BJ (cell line): ENCODE measurements at regions not wholly inside any gene's neighbourhood (a gene's known extent, or its start where the extent isn't known, plus 50 kb on each side); places are given as distances from the start of the nearest gene placed in this dataset.
A peak's percentile ranks its signal among the peaks of the same experiment; 100 is the strongest.
"Not testable (repeated sequence)": the region's sequence is repeated elsewhere in the genome, so short reads cannot be mapped to it uniquely, and the experiment has no call there.

ENCODE experiments used
- CTCF ChIA-PET: fragments of 350-600 bp; formaldehyde crosslinking; extraction: SDS; loops from one replicate; lab custom pipeline; 2021; ENCODE audit warnings: antibody characterized with exemption, inconsistent platforms; lab: Yijun Ruan, JAX
- POLR2A ChIA-PET: fragments of 300-600 bp; sonication (Branson Sonifier 250); formaldehyde crosslinking; extraction: SDS; loops from one replicate; lab custom pipeline; 2021; ENCODE audit warnings: antibody characterized with exemption; lab: Charles Lee
- DNase-seq: peaks from one replicate; pipeline ENCODE4 v3.0.0-alpha.2; 2011; ENCODE audit warnings: low read depth
- H3K27me3 ChIP-seq: 2 replicates; pipeline ENCODE4 v1.6.0; 2011; ENCODE audit warnings: low read length; ENCODE audit not compliant: control insufficient read depth, insufficient read depth
- H3K36me3 ChIP-seq: 2 replicates; pipeline ENCODE4 v1.5.1; 2011; ENCODE audit warnings: low read length; ENCODE audit not compliant: control insufficient read depth, insufficient read depth
- H3K4me3 ChIP-seq: 2 replicates; pipeline ENCODE4 v1.5.1; 2011; ENCODE audit warnings: low read depth, mild to moderate bottlenecking, control low read depth, low read length
- TF ChIP-seq, protein P1 (sequence below): IDR thresholded peaks from 2 replicates; pipeline ENCODE4 v1.5.1; 2011; ENCODE audit warnings: low read depth, mild to moderate bottlenecking, control low read depth, inconsistent platforms, low read length, moderate library complexity; ENCODE audit not compliant: insufficient read depth

DNA sequence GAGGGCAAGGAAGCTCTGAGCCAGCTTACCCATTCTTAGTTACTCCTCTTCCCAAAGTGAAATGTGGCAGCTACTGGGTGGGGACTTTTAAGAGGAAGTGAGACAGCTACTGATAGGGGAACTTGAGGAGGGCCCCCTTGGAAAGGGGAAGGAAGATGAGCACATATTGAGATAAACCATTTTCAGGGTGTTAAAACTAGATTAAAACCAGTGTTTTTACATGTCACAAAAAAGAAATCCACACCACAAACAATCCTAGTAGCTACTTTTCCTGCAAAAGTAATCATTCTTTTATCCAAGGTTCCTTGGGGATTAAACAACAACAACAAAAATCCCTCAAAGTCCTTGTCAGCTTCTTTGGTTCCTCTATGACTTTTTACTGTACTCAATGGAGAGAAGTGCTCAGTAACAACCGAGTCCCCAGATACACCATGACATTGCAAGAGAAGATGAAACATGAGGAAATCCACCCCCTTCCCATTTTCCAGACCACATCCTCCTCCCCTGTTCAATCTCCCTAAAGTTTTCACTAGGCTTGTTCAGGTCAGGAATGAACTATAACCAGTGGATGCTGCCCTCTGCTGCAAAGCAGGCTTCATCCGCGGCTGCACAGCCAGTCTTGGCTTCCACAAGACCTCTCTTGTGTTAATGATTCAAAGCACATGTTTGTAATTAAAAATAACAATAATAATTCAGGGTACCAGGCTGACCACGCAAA, 113.5 kb upstream of the TMEM164 start:
- TF ChIP-seq, protein P1, sequence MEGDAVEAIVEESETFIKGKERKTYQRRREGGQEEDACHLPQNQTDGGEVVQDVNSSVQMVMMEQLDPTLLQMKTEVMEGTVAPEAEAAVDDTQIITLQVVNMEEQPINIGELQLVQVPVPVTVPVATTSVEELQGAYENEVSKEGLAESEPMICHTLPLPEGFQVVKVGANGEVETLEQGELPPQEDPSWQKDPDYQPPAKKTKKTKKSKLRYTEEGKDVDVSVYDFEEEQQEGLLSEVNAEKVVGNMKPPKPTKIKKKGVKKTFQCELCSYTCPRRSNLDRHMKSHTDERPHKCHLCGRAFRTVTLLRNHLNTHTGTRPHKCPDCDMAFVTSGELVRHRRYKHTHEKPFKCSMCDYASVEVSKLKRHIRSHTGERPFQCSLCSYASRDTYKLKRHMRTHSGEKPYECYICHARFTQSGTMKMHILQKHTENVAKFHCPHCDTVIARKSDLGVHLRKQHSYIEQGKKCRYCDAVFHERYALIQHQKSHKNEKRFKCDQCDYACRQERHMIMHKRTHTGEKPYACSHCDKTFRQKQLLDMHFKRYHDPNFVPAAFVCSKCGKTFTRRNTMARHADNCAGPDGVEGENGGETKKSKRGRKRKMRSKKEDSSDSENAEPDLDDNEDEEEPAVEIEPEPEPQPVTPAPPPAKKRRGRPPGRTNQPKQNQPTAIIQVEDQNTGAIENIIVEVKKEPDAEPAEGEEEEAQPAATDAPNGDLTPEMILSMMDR: peak; percentile 39
- DNase-seq: no peak
- ChIA-PET CTCF (interaction anchor here (0.7 to 7.5 kb wide), 11 partner anchors 11 to 422 kb away, joined by 3 to 90 read pairs (median 6); no protein-coding TSS in a partner anchor), POLR2A (no interaction called here)
- H3K4me3 ChIP-seq: no peak overlapping the region
- no peaks in the 10 kb centered on the region for H3K36me3 ChIP-seq
- H3K27me3 ChIP-seq: no peaks in the 10 kb centered on the region

DNA sequence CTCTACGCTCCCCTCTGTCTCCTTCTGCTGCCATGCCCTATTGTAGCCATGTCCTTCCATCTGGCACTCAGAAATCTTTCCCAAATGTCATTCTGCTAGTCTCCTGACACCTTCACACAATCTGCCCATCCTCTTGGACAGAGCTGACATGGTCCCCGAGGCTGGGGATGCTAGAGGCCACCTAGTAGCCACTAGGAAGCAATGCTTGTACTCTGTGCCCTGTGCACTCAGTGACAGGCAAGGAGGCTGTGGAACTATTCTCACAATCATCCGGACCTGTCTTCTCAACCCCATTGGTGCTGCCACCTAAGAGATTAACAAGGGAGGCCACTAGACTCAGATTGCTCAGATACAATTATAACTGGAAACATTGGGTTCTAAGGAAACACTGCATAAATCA, 112.6 kb upstream of the TMEM164 start:
- TF ChIP-seq, protein P1: no peak
- POLR2A ChIA-PET: no interaction called here
- CTCF ChIA-PET: interaction anchor here (0.7 to 7.5 kb wide), 27 partner anchors 12 to 415 kb away, joined by 3 to 90 read pairs (median 4); partner anchors contain the start of gene GUCY2F

DNA sequence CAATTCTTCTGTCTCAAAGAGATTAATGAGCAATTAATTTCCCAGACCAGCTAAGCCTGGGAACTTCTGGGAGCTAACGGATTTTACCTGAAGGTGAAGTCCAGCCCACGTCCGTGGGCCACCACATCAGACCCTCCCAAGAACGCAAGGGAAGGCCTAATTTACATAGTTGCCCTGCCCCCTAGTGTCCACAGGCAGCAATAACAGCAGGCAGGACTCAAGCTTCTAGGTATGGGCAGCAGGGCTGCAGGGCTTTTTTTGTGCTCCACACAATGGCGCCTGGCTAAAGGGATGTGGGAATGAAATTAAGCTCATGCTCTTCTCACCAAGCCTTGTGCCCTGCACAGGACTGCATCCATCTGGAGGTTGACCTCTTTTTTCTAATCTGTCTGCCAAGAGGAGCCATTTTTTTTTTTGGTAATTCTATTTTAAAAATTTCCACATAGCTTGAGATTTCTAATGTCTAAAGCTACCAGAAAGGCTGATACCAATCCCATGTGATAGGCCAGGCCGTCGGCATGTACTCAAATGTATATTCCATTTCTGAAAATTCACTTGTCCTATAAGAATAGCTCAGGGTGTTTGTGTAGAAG, 111.9 kb upstream of the TMEM164 start:
- no peak for DNase-seq
- no peak overlapping the region for H3K4me3 ChIP-seq
- ChIA-PET CTCF (interaction anchor here (0.6 to 7.5 kb wide), 38 partner anchors 10 to 1686 kb away, joined by 3 to 90 read pairs (median 4); partner anchors contain the start of gene GUCY2F), POLR2A (no interaction called here)
- TF ChIP-seq, protein P1: peak; percentile 83
- H3K36me3 ChIP-seq: no peaks in the 10 kb centered on the region
- H3K27me3 ChIP-seq: no peaks in the 10 kb centered on the region

More for the DNA sequence above, 112.6 kb upstream of the TMEM164 start:
- DNase-seq: no peak
- Histone ChIP-seq H3K36me3 (no peaks in the 10 kb centered on the region), H3K27me3 (no peaks in the 10 kb centered on the region), H3K4me3 (no peak overlapping the region)

DNA sequence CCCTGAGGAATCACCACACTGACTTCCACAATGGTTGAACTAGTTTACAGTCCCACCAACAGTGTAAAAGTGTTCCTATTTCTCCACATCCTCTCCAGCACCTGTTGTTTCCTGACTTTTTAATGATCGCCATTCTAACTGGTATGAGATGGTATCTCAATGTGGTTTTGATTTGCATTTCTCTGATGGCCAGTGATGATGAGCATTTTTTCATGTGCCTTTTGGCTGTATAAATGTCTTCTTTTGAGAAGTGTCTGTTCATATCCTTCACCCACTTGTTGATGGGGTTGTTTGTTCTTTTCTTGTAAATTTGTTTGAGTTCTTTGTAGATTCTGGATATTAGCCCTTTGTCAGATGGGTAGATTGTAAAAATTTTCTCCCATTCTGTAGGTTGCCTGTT, 106.9 kb upstream of the TMEM164 start:
- CTCF ChIA-PET, POLR2A ChIA-PET, H3K36me3 ChIP-seq, H3K4me3 ChIP-seq, DNase-seq, H3K27me3 ChIP-seq: not testable (repeated sequence)

DNA sequence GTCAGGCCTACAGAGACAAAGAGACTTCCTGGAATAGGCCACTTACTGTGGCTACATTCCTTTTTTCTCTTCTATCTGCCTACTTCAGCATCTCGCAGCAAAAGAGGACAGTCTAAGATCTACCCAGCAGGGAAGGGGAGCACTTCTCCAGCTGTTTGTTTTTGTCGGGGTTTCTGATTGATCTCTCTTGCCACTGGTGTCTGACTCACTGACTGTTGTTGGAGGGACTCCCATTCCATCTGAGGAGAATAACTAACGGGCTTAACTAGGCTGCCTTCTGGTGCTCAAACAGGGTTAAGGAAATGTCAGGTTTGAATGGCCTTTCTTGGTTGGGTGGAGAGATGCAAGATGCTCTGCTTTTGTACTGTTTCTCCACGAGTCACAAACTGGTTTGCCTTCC, 100.2 kb upstream of the TMEM164 start:
- Histone ChIP-seq H3K4me3 (no peak overlapping the region), H3K36me3 (no peaks in the 10 kb centered on the region), H3K27me3 (peaks cover 1% of the 10 kb centered on the region)
- no peak for DNase-seq
- TF ChIP-seq, protein P1: no peak
- CTCF ChIA-PET: interaction anchor here (1.4 kb wide), 1 partner anchor 12 kb away, joined by 3 read pairs; no protein-coding TSS in a partner anchor
- POLR2A ChIA-PET: no interaction called here
